Spleen (tissue), 11 donors: ENCODE measurements at regions not wholly inside any gene's neighbourhood (a gene's known extent, or its start where the extent isn't known, plus 50 kb on each side); places are given as distances from the start of the nearest gene placed in this dataset.

ENCODE experiments used
- DNase-seq: peaks from one replicate; pipeline ENCODE4 v3.0.0-alpha.2; 2020
- H3K27ac ChIP-seq, 8 donors: fragments of 200-600 bp; sonication (generic) in 7 of 8; 1 replicate in 4 of 8; 2 replicates in 4 of 8; pipeline versions ENCODE4 v1.5.0 to v1.8.0; 2016 to 2021; ENCODE audit warnings: inconsistent platforms in 4 of 8, mild to moderate bottlenecking in 4 of 8, moderate library complexity in 1 of 8
- H3K27me3 ChIP-seq, 7 donors: fragments of 200-600 bp; sonication (generic) in 6 of 7; replicated peaks in 1 of 7; 1 replicate in 4 of 7; 2 replicates in 3 of 7; pipeline versions ENCODE4 v1.5.0 to v1.8.0; 2016 to 2021; ENCODE audit warnings: inconsistent platforms in 3 of 7, mild to moderate bottlenecking in 1 of 7
- H3K36me3 ChIP-seq, 6 donors: fragments of 200-600 bp; sonication (generic) in 5 of 6; 1 replicate in 4 of 6; 2 replicates in 2 of 6; pipeline versions ENCODE4 v1.5.0 to v1.8.0; 2016 to 2021; ENCODE audit warnings: inconsistent platforms in 2 of 6
- H3K4me1 ChIP-seq, 6 donors: fragments of 200-600 bp; sonication (generic) in 5 of 6; 1 replicate in 3 of 6; 2 replicates in 3 of 6; pipeline versions ENCODE4 v1.5.0 to v1.8.0; 2016 to 2021; ENCODE audit warnings: inconsistent platforms in 3 of 6
- H3K4me3 ChIP-seq, 8 donors: fragments of 200-600 bp; sonication (generic) in 7 of 8; 1 replicate in 4 of 8; 2 replicates in 4 of 8; pipeline versions ENCODE4 v1.5.0 to v1.8.0; 2016 to 2021; ENCODE audit warnings: inconsistent platforms in 4 of 8, mild to moderate bottlenecking in 4 of 8, moderate library complexity in 2 of 8
- H3K9me3 ChIP-seq, 8 donors: fragments of 200-600 bp; sonication (generic) in 7 of 8; 1 replicate in 4 of 8; 2 replicates in 4 of 8; pipeline versions ENCODE4 v1.5.0 to v1.8.0; 2016 to 2021; ENCODE audit warnings: inconsistent platforms in 4 of 8
- CTCF ChIP-seq, 11 experiments: fragments of 200-600 bp in 7 of 11; fragments of 450-650 bp in 4 of 11; sonication (generic) in 4 of 11; IDR thresholded peaks in 8 of 11; conservative IDR thresholded peaks in 3 of 11; 1 replicate in 7 of 11; 2 replicates in 4 of 11; pipeline versions ENCODE4 v1.4.0 to v1.8.0; 2016 to 2021; ENCODE audit warnings: antibody characterized with exemption in 11 of 11, inconsistent platforms in 4 of 11, mild to moderate bottlenecking in 1 of 11
- POLR2A ChIP-seq, 3 donors: fragments of 450-650 bp; IDR thresholded peaks; one replicate each; pipeline ENCODE4 v1.5.1; 2017; ENCODE audit warnings: antibody characterized with exemption in 3 of 3, mild to moderate bottlenecking in 1 of 3
- POLR2AphosphoS5 ChIP-seq, 3 donors: sonication (generic); formaldehyde crosslinking; IDR thresholded peaks; one replicate each; pipeline ENCODE4 v1.5.1; 2017; ENCODE audit warnings: antibody characterized with exemption in 3 of 3
- WGBS, 5 donors: extraction: QIAGEN DNeasy Blood & Tissue Kit in 3 of 5; methylation state at CpG; one replicate each; pipeline versions ENCODE4 v1.1.5 to v1.1.7; 2013 to 2018; 5-methylcytosine and 5-hydroxymethylcytosine counted together
- intact Hi-C: fragments of 100-400 bp; cut with DNase I; formaldehyde crosslinking; loops from one replicate; pipeline ENCODE4 v1.15.0; 2023; ENCODE audit warnings: low total_unique reads
- donor health status: healthy with polysubstance abuse.
- donor health status: DM: no; HTN: no; CAD: no; lungs with moderate emphysema.
- donor health status: DM: no; HTN: no; CAD: no.
- donor health status: Bipolar disorder and iron deficiency.
- donor health status: healthy.
- donor health status: DM: no; HTN: no; CAD: no.
- donor health status: DM: yes; HTN: yes; CAD: no.

DNA sequence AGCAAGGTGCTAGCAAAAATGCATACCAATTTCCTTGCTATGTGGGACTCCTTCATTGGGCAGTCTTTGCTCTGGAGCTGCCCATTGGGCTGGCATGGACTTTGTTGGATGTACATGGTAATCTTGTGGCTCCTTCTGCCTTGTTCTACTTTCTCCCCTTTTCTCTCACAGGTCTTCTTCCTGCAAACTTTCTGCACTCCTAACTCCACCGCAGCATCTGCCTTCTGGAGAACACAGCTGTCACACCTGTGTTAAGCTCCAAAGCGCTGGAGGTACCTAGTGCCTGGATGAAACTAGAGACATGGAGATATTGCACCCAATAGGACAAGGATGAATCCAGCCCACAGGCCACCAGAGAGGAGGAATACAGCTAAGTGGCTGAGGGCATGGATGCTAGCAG lies 60.7 kb upstream of the CCND2 start:
- intact Hi-C loops: no loop called here
- peaks cover 0 to 52% (median 30%) of the 10 kb centered on the region in 6 donors for H3K4me1 ChIP-seq
- no peaks in the 10 kb centered on the region for H3K9me3 ChIP-seq
- DNase-seq: no peak
- TF ChIP-seq CTCF (IDR thresholded peaks at IDR 0.05 in 8 of 11, conservative IDR thresholded peaks at IDR 0.05 in 3 of 11) (no peak), POLR2AphosphoS5 (IDR thresholded peaks at IDR 0.05) (no peak), POLR2A (IDR thresholded peaks at IDR 0.05) (no peak)
- peaks cover 0 to 4% (median 0%) of the 10 kb centered on the region in 7 donors for H3K27me3 ChIP-seq
- WGBS, 5 donors: 96 to 98% (median 97%) methylated on average over 2 of the region's 2 CpGs
- no peak overlapping the region for H3K27ac ChIP-seq
- H3K36me3 ChIP-seq: no peaks in the 10 kb centered on the region
- H3K4me3 ChIP-seq: no peak overlapping the region

- Histone ChIP-seq H3K4me1 (peaks cover 0 to 39% (median 20%) of the 10 kb centered on the region in 6 donors), H3K36me3 (no peaks in the 10 kb centered on the region), H3K4me3 (no peak overlapping the region), H3K9me3 (no peaks in the 10 kb centered on the region), H3K27ac (no peak overlapping the region), H3K27me3 (peaks cover 0 to 6% (median 0%) of the 10 kb centered on the region in 7 donors)
- TF ChIP-seq POLR2A (IDR thresholded peaks at IDR 0.05): no peak
- TF ChIP-seq POLR2AphosphoS5 (IDR thresholded peaks at IDR 0.05): no peak
- no peak for TF ChIP-seq CTCF (IDR thresholded peaks at IDR 0.05 in 8 of 11, conservative IDR thresholded peaks at IDR 0.05 in 3 of 11)
- WGBS, 5 donors: 81 to 94% (median 87%) methylated on average over 10 of the region's 10 CpGs
- intact Hi-C loops: no loop called here
- no peak for DNase-seq
Observed at GRCh38 chr12:4211372-4211771, 62.2 kb upstream of the CCND2 start.

DNA sequence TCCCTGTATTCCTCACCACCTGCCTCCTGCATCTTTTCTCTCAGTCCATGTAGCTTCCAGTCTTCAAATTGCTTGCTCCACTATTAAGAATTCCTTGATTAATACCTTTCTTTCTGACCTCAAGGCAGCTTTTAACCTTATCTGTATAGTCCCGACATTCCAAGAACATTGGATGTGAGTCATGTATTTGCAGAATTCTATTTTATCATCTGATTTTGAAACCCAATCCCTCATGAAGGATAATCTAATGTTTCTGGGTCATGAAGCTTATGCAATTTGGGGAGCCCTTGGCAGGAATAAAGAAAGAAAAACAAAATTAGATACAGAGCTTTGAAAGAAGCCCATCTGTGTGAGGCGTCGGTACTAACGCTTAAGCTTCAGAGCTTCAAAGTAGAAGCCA lies 63.4 kb upstream of the CCND2 start:
- Histone ChIP-seq H3K4me1 (peaks cover 0 to 27% (median 9%) of the 10 kb centered on the region in 6 donors), H3K4me3 (no peak overlapping the region), H3K9me3 (no peaks in the 10 kb centered on the region), H3K27ac (no peak overlapping the region), H3K36me3 (no peaks in the 10 kb centered on the region), H3K27me3 (peaks cover 0 to 9% (median 0%) of the 10 kb centered on the region in 7 donors)
- 89 to 94% (median 92%) methylated on average over 4 of the region's 4 CpGs for WGBS, 5 donors
- TF ChIP-seq POLR2AphosphoS5 (IDR thresholded peaks at IDR 0.05) (no peak), POLR2A (IDR thresholded peaks at IDR 0.05) (no peak), CTCF (IDR thresholded peaks at IDR 0.05 in 8 of 11, conservative IDR thresholded peaks at IDR 0.05 in 3 of 11) (no peak)
- no peak for DNase-seq
- intact Hi-C loops: no loop called here

DNA sequence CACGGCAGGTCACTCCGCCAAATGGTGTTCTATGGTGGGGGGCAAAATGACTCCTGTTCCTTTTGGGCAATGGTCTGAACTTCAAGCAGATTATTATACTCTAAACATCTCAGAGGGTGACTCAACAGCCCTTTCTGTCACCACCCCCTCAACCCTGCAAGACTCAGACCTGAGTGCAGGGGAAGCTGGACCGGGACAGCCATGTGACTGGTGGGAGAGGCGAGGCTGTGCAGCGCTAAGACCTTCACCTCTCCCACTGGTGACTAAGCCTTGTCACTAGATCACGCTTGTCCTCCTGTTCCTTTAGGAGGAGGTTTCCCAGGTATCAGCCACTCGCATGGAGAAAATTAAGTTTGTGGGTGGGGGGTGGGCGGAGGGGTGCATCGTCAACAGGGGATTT lies 67.1 kb upstream of the CCND2 start:
- no peaks in the 10 kb centered on the region for H3K36me3 ChIP-seq
- WGBS, 5 donors: 78 to 90% (median 86%) methylated on average over 7 to 9 of the region's 9 CpGs
- no peak for DNase-seq
- peaks cover 6 to 52% (median 30%) of the 10 kb centered on the region in 6 donors for H3K4me1 ChIP-seq
- peaks cover 0 to 9% (median 0%) of the 10 kb centered on the region in 7 donors for H3K27me3 ChIP-seq
- intact Hi-C loops: no loop called here
- no peak overlapping the region for H3K27ac ChIP-seq
- no peaks in the 10 kb centered on the region for H3K9me3 ChIP-seq
- H3K4me3 ChIP-seq: no peak overlapping the region
- TF ChIP-seq POLR2AphosphoS5 (IDR thresholded peaks at IDR 0.05) (no peak), CTCF (IDR thresholded peaks at IDR 0.05 in 8 of 11, conservative IDR thresholded peaks at IDR 0.05 in 3 of 11) (no peak), POLR2A (IDR thresholded peaks at IDR 0.05) (no peak)
